ENCODE measurements at regions not wholly inside any gene's neighbourhood (a gene's known extent, or its start where the extent isn't known, plus 50 kb on each side); places are given as distances from the start of the nearest gene placed in this dataset.

DNA sequence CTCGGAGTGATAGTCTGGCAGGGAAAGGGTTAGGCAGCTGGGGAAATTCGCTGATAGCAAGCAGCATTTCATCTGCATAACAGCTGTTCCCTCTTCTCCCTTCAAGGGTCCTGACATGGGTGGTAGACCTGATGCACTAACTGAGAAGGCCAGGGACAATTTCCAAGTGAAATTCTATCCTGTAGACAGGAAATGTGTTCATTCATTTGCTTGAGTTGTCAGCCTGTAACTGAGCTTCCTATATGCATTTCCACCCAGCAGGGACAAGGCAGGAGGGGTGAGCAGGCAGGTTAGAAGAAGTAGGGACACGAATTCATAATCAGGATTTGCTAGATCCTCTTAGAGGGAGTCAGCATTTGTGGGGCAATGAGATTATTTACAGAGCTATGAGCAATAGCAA is 154.3 kb upstream of the NCAM1 start:
- Histone ChIP-seq H3K4me1 (peaks cover 12% of the 10 kb centered on the region), H3K27me3 (ENCODE audit: low read depth) (no peaks in the 10 kb centered on the region), H3K9me3 (replicated peaks) (peaks cover 6% of the 10 kb centered on the region), H3K27ac (replicated peaks) (no peak overlapping the region), H3K4me3 (no peak overlapping the region), H3K36me3 (no peaks in the 10 kb centered on the region)
- no peak for TF ChIP-seq CTCF (IDR thresholded peaks at IDR 0.05; ENCODE audit: borderline replicate concordance)
- no peak for DNase-seq
- intact Hi-C loops (cut with micrococcal nuclease): no loop called here

- H3K27me3 ChIP-seq (ENCODE audit: low read depth): no peaks in the 10 kb centered on the region
- no peak for TF ChIP-seq CTCF (IDR thresholded peaks at IDR 0.05; ENCODE audit: borderline replicate concordance)
- peaks cover 11% of the 10 kb centered on the region for H3K4me1 ChIP-seq
- no peak overlapping the region for H3K4me3 ChIP-seq
- H3K27ac ChIP-seq (replicated peaks): no peak overlapping the region
- H3K9me3 ChIP-seq (replicated peaks): peaks cover 6% of the 10 kb centered on the region
- no peak for DNase-seq
- no peaks in the 10 kb centered on the region for H3K36me3 ChIP-seq
- intact Hi-C loops (cut with micrococcal nuclease): no loop called here
Observed at GRCh38 chr11:112809429-112809828, 151.8 kb upstream of the NCAM1 start.

DNA sequence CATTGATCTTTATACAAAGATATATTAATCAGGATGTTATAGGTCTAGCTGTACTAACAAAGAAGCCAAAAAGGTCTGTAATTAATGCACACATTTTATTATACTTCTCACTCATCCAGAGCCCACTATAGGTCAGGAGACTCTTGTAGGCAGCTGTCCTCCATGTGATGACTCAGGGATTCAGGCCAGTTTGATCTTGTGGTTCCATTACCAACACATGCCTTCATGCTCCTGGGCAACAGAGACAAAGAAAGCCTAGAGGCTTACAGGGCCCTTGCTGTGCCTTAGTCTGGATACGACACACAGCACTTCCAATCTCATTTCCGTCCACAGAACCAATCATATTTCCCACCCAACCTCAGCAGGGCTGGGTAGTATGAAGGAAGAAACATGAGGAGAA is 150.3 kb upstream of the NCAM1 start:
- no peaks in the 10 kb centered on the region for H3K27me3 ChIP-seq (ENCODE audit: low read depth)
- no peak overlapping the region for H3K27ac ChIP-seq (replicated peaks)
- DNase-seq: no peak
- H3K4me3 ChIP-seq: no peak overlapping the region
- TF ChIP-seq CTCF (IDR thresholded peaks at IDR 0.05; ENCODE audit: borderline replicate concordance): no peak
- intact Hi-C loops (cut with micrococcal nuclease): no loop called here
- peaks cover 6% of the 10 kb centered on the region for H3K9me3 ChIP-seq (replicated peaks)
- H3K4me1 ChIP-seq: peaks cover 2% of the 10 kb centered on the region
- no peaks in the 10 kb centered on the region for H3K36me3 ChIP-seq

- no peaks in the 10 kb centered on the region for H3K36me3 ChIP-seq
- no peak overlapping the region for H3K27ac ChIP-seq (replicated peaks)
- peaks cover 6% of the 10 kb centered on the region for H3K9me3 ChIP-seq (replicated peaks)
- H3K4me3 ChIP-seq: no peak overlapping the region
- intact Hi-C loops (cut with micrococcal nuclease): no loop called here
- no peaks in the 10 kb centered on the region for H3K4me1 ChIP-seq
- H3K27me3 ChIP-seq (ENCODE audit: low read depth): no peaks in the 10 kb centered on the region
- TF ChIP-seq CTCF (IDR thresholded peaks at IDR 0.05; ENCODE audit: borderline replicate concordance): no peak
- DNase-seq: no peak
Observed at GRCh38 chr11:112811783-112812182, 149.4 kb upstream of the NCAM1 start.

GRCh38 chr11:112812729-112813128 is 148.5 kb upstream of the NCAM1 start:
- Histone ChIP-seq H3K27me3 (ENCODE audit: low read depth) (no peaks in the 10 kb centered on the region), H3K4me1 (no peaks in the 10 kb centered on the region), H3K4me3 (no peak overlapping the region), H3K36me3 (no peaks in the 10 kb centered on the region), H3K27ac (replicated peaks) (no peak overlapping the region), H3K9me3 (replicated peaks) (peaks cover 6% of the 10 kb centered on the region)
- DNase-seq: no peak
- no peak for TF ChIP-seq CTCF (IDR thresholded peaks at IDR 0.05; ENCODE audit: borderline replicate concordance)
- intact Hi-C loops (cut with micrococcal nuclease): no loop called here

DNA sequence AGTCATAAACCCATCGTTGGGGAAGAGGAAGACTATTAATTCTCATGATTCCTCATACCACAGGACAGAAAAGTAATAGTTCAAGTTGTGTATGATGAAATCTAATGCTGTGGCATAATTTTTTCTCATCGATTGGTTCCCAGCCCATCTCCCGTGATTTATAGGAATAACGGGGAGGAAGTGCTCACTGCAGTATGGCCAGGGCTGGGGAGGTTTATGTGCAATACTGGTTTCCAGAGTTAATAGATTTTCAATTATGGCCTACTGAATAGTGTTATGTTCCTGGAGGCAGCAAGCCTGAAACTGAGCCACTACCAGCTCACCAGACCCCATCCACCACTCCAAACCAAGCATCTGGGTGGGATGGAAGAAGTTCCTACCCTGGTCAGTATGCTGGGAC is 147.1 kb upstream of the NCAM1 start:
- intact Hi-C loops (cut with micrococcal nuclease): no loop called here
- H3K27ac ChIP-seq (replicated peaks): no peak overlapping the region
- TF ChIP-seq CTCF (IDR thresholded peaks at IDR 0.05; ENCODE audit: borderline replicate concordance): no peak
- peaks cover 6% of the 10 kb centered on the region for H3K9me3 ChIP-seq (replicated peaks)
- no peak overlapping the region for H3K4me3 ChIP-seq
- DNase-seq: no peak
- no peaks in the 10 kb centered on the region for H3K27me3 ChIP-seq (ENCODE audit: low read depth)
- no peaks in the 10 kb centered on the region for H3K36me3 ChIP-seq
- no peaks in the 10 kb centered on the region for H3K4me1 ChIP-seq
